HG03095 (cell line): ENCODE measurements at regions not wholly inside any gene's neighbourhood (a gene's known extent, or its start where the extent isn't known, plus 50 kb on each side); places are given as distances from the start of the nearest gene placed in this dataset.
"Not testable (repeated sequence)": the region's sequence is repeated elsewhere in the genome, so short reads cannot be mapped to it uniquely, and the experiment has no call there.

Source experiments
- ATAC-seq: cut with Tn5 transposase; IDR thresholded peaks from one replicate; pipeline ENCODE4 v1.9.1; 2021; ENCODE audit warnings: moderate library complexity; ENCODE audit not compliant: unreplicated experiment

DNA sequence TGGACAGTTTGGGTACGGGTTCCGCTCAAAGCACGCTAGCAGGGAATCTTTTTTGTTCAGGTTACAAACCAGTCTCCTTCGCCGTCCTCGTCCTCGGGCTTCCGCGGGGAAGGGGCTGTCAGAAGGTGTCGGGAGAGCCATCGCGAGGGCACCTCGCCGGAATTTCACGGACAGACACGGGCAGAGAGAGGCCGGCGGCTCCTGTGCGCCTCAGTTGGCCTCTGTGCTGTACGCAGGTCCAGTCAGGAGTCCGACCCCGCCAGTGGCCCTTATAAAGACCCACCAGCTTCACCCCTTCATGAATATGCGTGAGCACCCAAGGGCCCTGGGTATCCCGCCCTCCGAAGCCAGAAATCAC lies 362.1 kb upstream of the DEFB115 start:
- not testable (repeated sequence) for ATAC-seq

DNA sequence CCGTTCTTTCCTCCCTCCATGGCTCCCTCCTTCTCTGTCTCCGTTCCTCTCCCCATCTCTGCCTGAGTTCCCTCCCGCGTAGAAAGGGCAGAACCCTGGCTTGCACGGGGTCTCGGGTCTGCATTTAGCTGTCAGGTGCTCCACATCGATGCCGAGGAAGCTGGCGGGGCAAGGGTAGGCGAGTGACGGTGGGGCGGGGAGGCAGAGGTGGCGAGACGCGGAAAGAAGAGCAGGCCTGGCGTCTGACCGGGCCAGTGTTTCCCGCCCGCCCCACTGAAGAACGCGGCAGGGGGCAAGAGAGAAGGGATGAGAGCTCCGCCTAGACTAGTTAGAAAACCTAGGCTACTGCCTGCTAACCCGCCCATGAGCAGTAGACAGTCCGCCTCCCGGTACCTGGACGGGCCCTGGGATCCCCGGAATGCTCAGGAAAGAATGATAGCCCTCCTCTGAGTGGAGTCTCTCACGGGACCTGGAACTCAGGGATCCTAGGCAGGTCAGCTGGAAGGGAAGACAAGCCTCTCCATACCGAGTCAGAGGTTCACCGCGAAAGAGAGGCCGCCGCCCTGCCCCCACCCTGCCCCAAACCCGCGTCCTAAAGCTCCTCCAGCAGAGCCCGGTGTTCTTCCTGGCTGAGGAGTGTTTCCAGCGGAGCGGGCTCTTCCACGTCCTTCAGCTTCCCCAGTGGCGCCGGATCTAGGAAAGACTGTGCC lies 357.9 kb upstream of the DEFB115 start:
- not testable (repeated sequence) for ATAC-seq

- not testable (repeated sequence) for ATAC-seq
Measured at GRCh38 chr20:30900080-30900719, 357.3 kb upstream of the DEFB115 start.

GRCh38 chr20:30905231-30905630 lies 352.2 kb upstream of the DEFB115 start:
- not testable (repeated sequence) for ATAC-seq

GRCh38 chr20:30910937-30911725 lies 346.3 kb upstream of the DEFB115 start:
- no peak for ATAC-seq

- not testable (repeated sequence) for ATAC-seq
Measured at GRCh38 chr20:30911832-30912660, 345.4 kb upstream of the DEFB115 start.

GRCh38 chr20:30912661-30913026 lies 344.8 kb upstream of the DEFB115 start:
- not testable (repeated sequence) for ATAC-seq

- not testable (repeated sequence) for ATAC-seq
Measured at GRCh38 chr20:30916404-30916803, 341.1 kb upstream of the DEFB115 start.

DNA sequence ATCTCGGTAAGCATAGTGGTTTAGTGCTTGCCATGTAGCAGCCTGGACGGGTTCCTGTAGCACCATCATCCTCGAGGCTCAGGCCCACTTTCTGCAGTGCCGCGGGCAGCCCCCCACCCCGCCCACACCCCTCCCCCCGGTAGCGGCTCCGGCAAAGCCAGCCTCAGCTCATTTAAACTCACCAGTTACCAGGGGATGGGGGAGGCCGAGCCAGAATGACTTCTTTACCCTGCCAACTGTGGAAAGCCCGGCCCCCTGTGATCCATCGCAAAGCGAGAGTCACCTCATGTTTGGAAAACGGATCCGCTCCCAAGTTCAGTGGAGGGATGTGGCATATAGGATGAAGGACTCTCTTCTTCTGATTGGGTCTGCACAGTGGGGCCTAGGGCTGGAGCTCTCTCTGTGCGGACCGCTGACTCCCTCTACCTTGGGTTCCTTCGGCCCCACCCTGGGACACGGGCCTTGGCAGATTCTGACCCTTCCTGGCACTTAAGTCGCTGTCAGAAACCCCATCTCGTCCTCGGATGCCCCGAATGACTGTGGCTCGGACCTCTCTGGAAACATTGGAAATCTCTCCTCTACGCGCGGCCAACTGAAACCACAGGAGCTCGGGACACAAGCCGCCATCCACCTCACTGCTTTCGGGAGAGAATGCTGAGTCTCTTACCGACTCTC lies 337.8 kb upstream of the DEFB115 start:
- no peak for ATAC-seq

DNA sequence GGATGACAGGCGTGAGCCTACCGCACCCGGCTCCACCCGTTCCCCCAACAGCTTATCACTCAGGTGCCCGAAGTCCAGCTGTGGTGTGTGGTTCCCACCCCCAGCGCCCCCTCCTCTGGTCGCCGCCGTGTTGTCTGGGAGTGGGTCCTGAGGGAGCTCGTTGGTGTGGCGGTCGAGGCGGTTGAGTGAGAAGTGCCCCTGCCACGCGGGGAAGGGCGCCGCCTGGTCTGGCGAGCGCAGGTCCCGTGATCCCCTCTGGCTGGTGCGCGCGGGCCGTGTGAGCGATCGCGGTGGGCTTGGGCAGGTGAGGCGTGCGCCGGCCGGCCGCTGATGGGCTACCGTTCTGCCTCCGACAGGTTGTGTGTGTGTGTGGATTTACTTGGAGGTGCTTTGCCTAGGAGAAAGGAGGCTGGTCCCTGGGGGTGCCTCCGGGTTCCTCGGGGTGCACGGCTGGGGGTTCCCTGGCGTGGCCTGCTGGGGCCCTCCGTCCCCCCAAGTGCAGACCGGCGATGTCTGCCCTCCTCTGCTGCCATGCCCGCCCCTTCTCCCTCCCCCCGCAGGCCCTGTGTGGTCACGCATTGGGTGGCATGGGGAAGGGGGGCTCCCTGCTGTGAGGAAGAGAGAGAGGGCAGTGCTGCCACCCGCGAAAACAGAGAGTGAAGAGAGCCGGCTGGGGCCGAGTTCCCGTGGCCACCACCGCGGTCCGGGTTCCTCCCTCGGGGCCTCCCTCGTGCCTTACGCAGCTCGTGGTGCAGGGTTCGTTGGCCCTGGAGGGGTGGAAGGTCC lies 336.0 kb upstream of the DEFB115 start:
- no peak for ATAC-seq

DNA sequence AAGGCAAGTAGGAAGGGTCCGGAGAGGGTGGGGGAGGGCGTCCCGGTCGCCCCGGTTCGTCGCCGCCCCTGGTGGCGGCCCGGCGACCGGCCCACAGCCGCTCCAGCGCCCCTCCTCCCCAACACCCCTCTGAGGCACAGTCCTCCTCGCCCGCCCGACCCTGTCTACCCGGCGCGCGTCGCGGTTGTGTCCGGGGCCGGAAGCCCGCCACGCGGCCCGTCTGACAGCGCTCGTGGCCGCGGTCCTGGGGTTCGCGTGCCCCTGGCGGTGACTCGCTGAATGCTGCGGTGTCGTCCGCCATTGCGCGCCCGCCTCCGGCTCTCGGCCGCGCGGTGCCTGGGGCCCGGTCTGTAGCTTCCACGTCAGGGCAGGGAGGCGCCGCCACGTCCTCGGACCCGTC lies 335.3 kb upstream of the DEFB115 start:
- ATAC-seq = no peak

GRCh38 chr20:30937790-30938189 lies 319.7 kb upstream of the DEFB115 start:
- ATAC-seq = no peak

DNA sequence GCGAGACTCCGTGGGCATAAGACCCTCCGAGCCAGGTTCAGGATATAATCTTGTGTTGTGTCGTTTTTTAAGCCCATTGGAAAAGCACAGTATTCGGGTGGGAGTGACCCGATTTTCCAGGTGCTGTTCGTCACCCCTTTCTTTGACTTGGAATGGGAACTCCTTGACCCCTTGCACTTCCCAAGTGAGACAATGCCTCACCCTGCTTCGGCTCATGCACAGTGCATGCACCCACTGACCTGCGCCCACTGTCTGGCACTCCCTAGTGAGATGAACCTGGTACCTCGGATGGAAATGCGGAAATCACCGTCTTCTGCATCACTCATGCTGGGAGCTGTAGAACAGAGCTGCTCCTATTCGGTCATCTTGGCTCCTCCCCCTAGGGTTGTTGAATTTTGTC lies 307.7 kb upstream of the DEFB115 start:
- ATAC-seq = no peak

- not testable (repeated sequence) for ATAC-seq
Measured at GRCh38 chr20:30951088-30951487, 306.4 kb upstream of the DEFB115 start.

DNA sequence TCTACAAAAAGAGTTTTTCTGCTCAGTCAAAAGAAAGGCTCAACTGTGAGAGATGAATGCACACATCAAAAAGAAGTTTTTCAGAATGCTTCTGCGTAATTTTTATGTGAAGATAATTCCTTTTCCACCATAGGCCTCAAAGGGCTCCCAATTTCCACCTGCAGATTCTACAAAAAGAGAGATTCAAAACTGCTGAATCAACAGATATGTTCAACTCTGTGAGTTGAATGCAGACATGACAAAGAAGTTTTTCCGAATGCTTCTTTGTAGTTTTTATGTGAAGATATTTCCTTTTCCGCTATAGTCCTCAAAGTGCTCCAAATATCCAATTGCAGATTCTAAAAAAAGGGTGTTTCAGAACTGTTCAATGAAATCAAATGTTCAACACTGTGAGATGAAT lies 300.8 kb upstream of the DEFB115 start:
- not testable (repeated sequence) for ATAC-seq

DNA sequence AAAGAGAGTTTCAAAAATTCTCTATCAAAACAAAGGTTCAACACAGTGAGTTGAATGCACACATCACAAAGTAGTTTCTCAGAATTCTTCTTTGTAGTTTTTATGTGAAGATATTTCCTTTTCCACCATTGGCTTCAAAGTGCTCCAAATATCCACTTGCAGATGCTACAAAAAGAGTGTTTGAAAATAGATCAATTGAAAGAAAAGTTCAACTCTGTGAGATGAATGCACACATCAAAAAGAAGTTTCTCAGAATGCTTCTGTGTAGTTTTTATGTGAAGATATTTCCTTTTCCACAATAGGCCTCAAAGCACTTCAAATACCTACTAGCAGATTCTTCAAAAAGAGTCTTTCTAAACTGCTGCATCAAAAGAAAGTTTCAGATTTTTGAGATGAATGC lies 298.3 kb upstream of the DEFB115 start:
- ATAC-seq = not testable (repeated sequence)

- no peak for ATAC-seq
Measured at GRCh38 chr20:30963591-30963990, 293.9 kb upstream of the DEFB115 start.

DNA sequence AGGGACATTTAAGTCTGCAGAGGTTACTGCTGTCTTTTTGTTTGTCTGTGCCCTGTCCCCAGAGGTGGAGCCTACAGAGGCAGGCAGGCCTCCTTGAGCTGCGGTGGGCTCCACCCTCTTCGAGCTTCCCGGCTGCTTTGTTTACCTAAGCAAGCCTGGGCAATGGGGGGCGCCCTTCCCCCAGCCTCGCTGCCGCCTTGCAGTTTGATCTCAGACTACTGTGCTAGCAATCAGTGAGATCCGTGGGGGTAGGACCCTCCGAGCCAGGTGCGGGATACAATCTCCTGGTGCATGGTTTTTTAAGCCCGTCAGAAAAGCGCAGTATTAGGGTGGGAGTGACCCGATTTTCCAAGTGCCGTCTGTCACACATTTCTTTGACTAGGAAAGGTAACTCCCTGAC lies 281.6 kb upstream of the DEFB115 start:
- not testable (repeated sequence) for ATAC-seq

- no peak for ATAC-seq
Measured at GRCh38 chr20:30985386-30985785, 272.1 kb upstream of the DEFB115 start.
